ENCODE measurements at regions not wholly inside any gene's neighbourhood (a gene's known extent, or its start where the extent isn't known, plus 50 kb on each side); places are given as distances from the start of the nearest gene placed in this dataset.
"Not testable (repeated sequence)": the region's sequence is repeated elsewhere in the genome, so short reads cannot be mapped to it uniquely, and the experiment has no call there.

DNA sequence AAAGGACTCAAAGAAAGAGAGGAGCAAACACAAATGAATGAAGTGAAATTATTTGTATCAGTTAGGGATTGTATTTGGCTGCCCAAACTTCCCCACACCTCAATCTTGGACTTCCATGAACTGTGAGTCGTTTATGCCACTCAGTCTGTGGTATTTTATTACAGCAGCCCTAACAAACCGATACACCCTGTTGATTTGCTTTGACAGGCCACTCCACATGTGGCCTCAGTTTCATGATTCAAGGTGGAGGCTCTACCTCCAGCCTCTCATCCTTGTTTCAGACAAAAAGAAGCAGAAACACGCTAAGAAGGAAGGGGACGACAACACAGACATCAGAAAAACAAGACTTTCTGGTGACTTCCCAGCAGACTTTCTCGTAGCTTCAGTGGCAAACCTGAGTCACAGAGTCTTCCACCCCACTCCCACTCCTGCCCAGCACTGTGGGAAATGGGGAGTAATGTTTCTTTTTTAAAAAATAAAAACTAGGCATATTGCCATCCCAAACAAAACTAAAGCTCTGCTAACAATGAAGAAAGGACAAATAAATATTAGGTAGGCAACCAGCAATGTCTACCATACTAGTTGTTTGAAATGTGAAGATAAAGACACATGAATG, 52.2 kb upstream of the ABCA1 start:
- DNase-seq (ENCODE audit: low read depth) = no peak

DNA sequence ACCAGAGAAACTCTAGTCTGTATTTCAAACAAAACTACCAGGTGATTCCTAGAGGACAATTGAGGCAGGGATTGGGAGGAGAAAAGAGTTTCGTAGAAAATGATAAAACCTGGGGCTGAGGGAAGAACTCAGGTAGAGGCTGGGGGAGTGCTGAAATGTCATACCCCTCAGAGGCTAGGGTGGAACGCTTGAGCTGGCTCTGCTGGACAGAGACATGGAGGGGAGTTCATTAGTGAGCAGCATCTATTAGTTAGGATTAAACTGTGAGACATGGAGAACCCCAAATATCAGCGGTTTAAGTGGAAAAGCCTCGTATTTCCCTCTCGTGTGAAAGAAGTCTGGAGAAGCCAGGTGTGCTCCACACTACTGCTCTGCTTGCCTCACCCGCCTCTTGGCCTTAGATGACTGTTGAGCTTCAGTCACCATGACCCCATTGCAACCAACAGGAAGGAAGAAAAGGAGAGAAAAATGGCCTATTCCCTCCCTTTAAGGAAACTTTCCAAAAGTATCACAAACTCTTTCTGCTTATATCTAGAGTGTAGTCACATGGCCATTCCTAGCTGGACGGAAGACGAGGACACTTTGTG, 53.7 kb upstream of the ABCA1 start:
- no peak for DNase-seq (ENCODE audit: low read depth)

DNA sequence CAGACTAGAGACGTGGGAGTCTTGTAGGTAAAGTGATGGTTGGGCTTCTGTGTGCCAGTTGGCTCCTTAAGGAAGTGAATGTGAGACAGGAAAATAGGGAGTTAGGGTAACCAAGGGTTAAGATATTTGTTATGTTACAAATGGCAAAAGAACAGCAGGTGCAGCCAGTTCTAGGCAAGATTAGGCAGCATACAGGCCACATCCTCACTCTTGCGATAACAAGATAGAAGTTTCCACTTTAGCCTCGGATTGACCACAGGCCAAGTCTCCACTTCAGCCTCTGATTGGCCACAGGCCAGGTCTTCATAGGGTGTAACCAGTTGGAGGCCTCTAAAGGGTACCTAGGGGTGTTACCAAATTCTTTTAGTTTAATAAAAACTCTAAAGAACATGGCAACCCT, 54.6 kb upstream of the ABCA1 start:
- DNase-seq (ENCODE audit: low read depth) = no peak

DNA sequence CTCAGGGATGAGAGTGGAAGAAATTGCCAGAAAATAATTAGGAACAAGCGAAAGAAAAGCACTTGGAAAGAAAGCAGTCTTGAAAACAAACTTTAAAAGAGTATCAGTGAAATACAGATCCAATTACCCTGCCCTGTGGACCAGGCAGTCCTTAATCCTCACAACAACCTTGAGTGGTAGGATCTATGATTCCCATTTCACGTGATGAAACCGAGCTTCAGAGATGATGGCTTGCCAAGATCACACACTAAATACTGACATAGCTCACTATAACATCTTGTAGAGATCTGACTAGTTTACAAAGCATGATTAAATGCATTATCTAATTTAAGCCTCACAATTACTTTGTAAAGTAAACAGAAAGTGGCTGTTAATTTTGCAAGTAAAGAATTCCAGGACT, 55.5 kb upstream of the ABCA1 start:
- no peak for DNase-seq (ENCODE audit: low read depth)

DNA sequence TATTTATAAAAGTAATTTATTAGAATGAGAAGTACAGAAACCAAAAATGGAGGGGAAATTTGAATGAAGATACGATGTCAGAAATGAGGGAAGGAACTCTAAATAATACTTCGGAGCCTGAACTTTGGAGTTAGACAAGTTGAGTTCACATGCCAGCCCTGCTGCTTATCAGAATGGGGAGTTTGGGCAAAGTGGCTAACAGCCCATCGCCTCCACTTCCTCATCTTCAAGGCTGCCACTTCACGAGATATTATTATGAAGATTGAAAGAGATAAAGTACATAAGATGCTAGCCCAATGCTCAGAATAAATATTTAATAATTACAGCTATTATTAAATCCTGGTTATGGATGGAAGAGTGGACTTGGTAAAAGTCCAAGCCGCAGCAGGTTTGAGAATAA, 56.2 kb upstream of the ABCA1 start:
- DNase-seq (ENCODE audit: low read depth) = no peak

DNA sequence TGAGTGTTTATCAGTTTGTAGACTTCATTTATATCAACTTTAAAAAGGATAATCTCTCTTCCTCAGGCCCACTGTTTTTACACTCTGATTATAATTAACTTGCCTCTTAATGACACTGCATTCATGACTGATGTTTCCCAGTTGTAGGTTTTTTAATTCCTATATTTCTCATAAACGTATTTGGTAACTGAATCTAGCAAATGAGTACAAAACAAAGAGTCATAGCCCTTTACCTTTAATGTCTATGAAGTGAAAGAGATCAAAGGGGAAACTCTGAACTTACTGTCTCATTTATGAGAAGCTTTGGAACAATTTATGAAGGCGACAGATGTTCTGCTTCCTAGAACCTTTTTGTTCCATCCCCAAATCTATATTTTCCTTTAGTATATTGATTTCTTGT, 56.6 kb upstream of the ABCA1 start:
- DNase-seq (ENCODE audit: low read depth) = no peak

DNA sequence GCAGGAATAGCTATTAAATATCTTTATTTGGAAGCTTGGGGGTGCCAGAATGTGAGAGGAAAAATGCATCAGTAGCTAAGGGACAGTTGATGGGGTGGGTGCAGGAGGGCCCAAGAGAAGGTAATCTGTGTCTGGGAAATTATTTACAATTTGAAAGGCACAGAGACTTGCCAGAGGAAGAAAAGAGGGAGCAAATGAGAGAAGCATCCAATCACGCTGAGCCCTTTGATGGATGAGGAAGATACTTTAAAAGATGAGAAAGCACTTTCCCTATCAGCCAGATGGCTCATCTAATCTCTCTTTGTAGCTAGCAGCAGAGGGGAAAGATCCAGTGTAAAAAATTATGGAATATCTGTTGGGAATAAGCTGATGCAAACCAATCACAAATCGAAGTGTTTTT, 57.0 kb upstream of the ABCA1 start:
- no peak for DNase-seq (ENCODE audit: low read depth)

DNA sequence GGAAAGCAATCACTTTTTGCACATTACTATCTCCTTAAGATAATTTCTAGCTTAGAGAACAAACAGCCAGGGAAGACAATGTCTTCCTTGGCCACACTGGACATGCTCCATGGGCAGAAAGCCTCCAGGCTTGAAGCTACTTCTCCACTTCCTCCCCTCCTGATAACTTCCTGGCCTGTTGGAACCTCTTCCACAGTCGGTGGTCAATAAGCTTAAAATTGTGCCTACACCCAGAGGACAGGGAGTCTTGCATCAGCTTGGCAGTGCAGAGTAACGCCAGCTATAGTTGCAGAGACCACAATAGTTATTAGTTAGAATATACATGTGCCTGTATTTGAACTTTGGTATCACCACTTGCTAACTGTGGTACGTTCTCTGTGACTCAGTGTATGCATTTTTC, 58.1 kb upstream of the ABCA1 start:
- no peak for DNase-seq (ENCODE audit: low read depth)

DNA sequence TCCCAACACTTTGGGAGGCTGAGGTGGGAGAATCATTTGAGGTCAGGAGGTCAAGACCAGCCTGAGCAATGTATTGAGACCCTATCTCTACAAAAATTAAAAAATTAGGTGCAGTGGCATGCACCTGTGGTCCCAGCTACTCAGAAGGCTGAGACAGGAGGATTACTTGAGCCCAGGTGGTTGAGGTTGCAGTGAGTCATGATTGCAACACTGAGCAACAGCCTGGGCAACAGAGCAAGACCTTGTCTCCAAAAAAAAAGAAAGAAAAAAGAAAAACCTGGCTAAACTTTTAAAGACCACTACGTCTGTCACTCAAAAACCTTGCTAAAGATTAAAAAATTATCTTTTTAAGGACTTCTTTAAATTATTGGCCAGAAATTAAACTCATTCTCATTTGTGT, 59.8 kb upstream of the ABCA1 start:
- peak; percentile 17 for DNase-seq (ENCODE audit: low read depth)

DNA sequence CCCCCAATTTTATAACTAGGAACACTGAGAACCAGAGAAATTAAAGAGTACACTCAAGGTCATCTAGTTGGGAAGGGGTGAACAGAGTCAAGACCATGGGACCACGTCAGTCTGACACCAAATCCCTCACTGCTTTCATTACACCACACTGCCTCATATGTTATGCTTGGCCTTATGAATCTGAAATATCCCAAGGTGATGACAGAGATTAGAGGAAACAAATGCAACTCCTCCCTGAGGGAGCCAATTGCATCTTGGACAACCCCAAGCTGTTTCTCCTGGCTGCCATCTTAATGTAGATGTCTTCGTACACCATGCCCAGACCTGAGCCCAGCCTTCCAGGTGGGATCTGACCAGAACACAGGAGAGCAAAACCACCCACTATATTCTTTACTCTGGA, 60.6 kb upstream of the ABCA1 start:
- no peak for DNase-seq (ENCODE audit: low read depth)

DNA sequence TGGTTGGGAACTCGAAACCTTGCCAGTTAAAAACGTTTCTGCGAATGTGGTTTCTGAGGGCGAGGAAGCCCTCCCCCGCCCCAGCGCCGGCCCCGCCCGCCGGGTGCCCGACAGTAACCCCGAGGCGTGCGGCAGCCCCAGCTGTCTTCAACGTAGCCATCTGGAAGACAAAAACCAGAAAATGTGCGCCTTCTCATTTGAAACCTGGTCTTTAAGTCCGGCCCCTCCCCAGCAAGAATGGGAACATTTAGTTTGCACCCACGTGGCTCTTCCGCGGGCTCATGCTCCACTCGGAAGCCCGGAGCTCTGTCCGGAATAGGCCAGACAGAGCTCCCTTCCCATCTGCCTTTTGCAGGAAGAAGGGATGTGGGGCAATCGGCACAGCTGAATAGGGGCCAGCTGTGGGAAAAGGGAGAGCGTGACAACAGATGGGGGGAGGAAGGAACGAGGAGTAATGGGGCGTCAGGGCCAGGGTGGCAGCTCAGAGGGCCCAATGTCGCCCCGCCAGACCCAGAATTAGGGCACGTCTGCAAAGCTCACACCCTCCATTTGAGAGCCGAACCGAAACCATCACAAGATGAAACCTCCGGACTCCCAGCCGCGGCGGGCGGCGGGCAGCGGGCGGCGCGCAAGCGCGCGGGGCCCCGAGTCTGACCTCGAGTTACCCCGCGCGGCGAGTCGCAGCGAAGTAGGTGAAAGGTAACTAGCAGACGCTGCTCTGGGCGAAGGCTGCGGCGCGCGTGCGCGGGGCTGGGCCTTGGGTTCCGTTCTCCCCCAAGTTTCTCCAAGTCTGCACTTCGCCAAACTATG, 63.4 kb upstream of the ABCA1 start:
- DNase-seq (ENCODE audit: low read depth) = peak; percentile 93

DNA sequence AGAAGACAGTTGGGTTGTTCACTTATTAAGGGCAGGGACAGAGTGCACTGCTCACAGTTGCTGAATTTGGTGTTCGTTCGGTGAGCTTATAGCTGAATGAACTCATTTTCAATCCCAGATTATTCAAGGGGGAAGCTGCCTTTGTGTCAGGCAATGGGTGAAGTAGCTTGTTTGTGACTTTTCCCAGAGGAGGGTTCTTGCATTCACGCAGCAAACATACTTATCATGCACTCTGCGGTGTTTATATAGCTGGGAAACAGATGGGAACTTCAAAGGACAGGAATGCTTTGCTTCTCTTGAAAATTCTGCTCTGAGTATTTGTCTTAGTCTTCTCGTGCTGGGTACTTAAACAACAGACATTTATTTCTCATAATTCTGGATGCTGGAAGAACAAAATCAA, 64.7 kb upstream of the ABCA1 start:
- peak; percentile 16 for DNase-seq (ENCODE audit: low read depth)

DNA sequence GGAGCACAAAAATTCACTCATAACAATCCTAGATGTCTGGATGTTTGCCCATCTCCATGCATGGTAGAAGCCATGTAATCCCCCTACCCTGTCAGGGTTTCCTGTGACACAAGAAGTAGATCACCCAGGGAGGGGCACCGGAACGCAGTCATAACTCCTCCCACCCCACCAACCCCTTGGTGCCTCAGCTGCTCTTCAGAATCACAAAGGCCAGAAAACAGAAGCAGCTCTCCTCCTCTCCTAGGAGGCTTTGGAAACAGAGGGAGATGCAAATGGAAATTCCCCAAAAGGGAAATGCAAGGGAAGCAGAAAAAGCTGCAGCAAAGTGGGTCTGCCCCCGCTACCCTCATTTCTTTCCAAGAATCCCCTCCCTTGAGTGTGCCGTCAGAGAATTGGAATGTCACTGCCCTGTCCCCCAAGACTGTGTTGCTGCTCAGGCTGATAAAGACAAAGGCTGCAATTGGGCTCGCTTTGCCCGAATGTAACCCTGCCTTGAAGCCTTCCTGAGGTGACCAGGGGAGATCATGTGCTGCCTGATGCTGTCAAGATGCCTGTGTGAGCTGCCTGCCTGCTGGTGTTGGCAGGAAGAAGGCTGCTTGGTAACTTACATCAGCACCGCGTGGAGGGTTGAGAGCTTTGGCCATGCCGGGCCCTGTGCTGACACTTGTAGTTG, 65.5 kb upstream of the ABCA1 start:
- DNase-seq (ENCODE audit: low read depth) = peak; percentile 44

DNA sequence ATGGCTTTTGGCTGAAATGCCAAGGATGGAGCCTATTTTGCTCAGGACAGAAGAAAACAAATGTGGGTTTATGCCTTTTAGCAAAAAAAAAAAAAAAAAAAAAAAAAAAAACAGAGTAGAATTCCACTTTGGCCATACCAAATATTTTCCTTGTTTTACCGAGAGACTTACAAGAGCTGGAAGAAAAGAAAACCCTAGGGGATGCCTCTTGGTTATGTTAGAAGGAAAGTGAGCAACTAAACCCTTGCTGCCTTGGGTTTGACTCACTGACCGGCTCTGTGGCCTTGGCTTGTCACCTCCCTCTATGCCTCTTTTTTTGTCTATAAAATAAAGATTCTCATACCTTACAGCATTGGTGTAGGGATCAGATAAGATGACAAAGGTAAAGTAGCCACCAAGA, 69.6 kb upstream of the ABCA1 start:
- peak; percentile 14 for DNase-seq (ENCODE audit: low read depth)

DNA sequence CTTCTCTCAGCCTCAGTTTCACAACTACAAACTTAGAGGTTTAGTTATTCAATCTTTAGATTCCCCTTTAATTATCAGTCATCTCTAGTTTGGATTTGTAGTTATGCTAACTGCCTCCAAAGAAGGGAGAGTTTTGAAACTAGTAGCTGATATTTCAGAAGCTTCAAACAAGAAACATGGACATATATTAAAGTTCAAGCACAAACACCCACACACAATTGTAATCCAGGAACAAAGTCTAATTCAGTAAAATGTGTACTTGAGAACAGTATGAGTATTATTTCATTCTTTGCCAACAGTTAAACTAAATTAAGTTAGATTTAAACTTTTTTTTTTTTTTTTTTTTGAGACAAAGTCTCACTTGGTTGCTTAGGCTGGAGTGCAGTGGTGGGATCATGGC, 71.2 kb upstream of the ABCA1 start:
- no peak for DNase-seq (ENCODE audit: low read depth)

DNA sequence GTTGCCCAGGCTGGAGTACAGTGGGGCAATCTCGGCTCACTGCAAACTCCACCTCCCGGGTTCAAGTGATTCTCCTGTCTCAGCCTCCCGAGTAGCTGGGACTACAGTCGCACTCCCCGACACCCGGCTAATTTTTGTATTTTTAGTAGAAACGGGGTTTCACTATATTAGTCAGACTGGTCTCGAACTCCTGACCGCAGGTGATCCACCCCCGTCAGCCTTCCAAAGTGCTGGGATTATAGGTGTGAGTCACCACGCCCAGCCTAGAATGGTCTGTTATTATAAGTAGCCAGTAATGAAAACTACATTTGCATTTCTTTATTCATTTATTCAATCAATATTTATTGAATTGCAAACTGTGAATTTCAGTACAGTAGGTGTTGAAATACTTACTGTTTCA, 72.6 kb upstream of the ABCA1 start:
- not testable (repeated sequence) for DNase-seq (ENCODE audit: low read depth)

DNA sequence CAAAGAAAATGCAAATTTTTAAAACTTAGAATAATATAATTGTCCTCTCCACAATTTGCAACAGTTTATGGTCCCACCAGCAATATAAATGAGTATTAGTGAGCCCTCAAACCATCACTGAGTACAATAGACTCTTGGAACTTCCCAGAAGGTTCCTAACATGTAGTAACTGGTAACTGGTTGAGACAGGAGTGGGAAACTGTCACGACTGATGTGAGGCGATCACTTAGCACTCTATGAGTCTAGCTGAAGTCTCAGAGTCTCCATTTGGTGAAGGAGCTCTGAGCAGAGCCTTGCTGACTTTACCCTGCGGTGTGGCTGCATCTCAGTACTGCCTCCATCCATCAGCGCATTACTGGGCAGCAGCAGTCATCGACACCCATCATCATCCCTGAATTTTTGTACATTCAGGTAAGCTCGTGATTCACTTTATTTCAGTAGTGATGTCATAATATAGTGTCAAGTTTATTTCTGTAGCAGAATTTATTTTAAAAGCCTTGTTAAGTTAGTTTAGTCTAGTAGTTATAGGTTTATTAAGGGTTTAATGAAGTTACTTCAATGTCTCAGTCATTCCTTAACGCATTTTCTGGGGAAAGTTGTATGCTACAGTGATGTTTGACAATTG, 76.6 kb upstream of the ABCA1 start:
- DNase-seq (ENCODE audit: low read depth) = no peak

DNA sequence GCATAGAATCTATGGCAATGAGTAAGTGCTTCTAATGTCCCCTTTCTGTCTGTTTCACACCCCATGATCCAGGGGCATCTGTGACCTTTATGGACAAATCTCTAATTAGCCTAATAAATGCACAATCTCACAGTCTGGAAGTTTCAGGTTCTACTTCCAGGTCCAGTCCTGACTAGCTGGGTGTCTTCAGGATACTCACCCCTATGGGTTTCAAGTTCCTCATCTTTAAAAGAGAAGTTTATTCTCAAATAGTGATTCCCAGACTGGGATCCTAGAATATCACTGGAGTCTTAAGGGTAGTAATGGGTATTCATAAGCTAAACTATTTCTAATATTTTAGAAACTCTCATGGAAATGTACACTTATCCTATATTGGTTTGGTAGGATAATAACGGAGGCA, 77.2 kb upstream of the ABCA1 start:
- DNase-seq (ENCODE audit: low read depth) = no peak

DNA sequence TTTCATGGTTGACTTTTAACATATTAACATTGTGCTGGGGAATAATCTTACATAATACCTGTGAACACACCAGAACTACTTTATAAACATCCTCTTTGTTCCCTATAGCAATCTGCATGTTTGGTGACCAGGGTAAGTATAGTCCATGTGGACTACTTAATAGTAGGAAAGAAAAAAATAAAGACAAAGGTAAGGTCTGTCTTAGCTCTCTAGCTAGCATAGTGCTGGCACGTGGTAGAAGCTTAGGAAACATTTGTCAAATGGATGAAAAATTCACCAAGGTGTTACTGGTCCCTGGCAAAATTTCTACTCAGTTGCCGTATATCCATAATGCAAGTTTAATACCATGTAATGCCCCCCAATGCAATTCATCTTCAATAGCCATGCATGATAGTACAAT, 78.6 kb upstream of the ABCA1 start:
- no peak for DNase-seq (ENCODE audit: low read depth)

DNA sequence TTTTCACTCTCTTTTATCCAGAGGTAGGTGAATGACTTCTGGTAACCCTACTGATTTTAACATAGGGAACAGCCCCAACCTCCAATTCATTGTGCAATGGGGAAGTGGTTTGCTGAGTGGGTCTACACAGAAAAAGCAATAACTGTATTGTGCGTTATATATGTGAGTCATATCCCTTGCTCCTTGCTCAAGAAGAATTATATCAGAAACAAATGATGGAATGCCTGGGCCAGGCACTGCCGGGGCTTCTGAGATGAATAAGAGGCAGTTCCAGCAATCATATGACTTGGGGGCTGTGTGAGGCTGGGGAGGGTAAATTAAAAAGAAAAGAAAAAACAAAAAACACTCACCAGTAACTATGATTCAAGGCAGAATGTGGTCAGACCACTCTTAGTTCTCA, 79.2 kb upstream of the ABCA1 start:
- DNase-seq (ENCODE audit: low read depth) = peak; percentile 79

DNA sequence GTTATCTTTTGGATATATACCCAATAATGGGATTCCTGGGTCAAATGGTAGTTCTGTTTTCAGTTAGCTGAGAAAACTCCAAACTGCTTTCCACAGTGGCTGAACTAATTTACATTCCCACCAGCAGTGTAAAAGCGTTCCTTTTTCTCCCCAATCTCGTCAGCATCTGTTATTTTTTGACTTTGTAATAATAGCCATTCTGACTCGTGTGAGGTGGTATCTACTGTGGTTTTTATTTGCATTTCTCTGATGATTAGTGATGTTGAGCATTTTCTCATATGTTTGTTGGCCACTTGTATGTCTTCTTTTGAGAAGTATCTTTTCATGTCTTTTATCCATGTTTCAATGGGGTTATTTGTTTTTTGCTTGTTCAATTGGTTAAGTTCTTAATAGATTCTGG, 82.1 kb upstream of the ABCA1 start:
- DNase-seq (ENCODE audit: low read depth) = not testable (repeated sequence)

DNA sequence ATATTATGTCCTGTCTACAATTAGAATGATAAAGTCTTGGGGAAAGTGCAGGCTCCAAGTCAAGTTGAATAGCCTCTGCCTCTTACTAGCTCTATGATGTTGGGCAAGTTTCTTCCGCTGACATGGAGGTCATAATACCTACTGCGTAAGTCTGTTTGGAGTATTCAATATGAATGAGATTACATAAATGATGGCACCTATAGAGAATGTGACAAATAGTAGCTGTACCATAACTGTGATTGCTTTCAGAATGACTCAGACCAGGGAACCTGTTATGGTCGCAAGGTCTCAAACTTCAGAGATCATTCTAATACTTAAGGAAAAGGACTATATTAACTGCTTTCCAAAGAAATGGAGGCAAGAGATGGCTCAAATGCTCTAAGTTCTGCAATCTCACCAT, 94.0 kb upstream of the ABCA1 start:
- no peak for DNase-seq (ENCODE audit: low read depth)
